SK-N-SH (cell line): ENCODE measurements at regions not wholly inside any gene's neighbourhood (a gene's known extent, or its start where the extent isn't known, plus 50 kb on each side); places are given as distances from the start of the nearest gene placed in this dataset.

Source experiments
- CTCF ChIA-PET: fragments of 300-600, 350-600 bp; formaldehyde crosslinking; extraction: SDS; loops from one replicate; lab custom pipeline; 2021; lab: Yijun Ruan, JAX
- POLR2A ChIA-PET: fragments of 350-600 bp; sonication (Branson Sonifier 250); formaldehyde crosslinking; extraction: SDS; loops from one replicate; lab custom pipeline; 2020; ENCODE audit warnings: antibody characterized with exemption, inconsistent platforms; lab: Yijun Ruan, JAX
- DNase-seq: peaks from one replicate; pipeline ENCODE4 v3.0.0; 2012
- H2AFZ ChIP-seq: fragments of 200-600 bp; sonication (generic); 2 replicates; pipeline ENCODE4 v1.8.1; 2016; ENCODE audit warnings: antibody characterized with exemption, mild to moderate bottlenecking, low read depth
- H3F3A ChIP-seq: fragments of 200-600 bp; sonication (generic); replicated peaks from 2 replicates; pipeline ENCODE3; 2016; ENCODE audit warnings: antibody characterized with exemption, mild to moderate bottlenecking; ENCODE audit not compliant: insufficient read depth
- H3K27ac ChIP-seq, 2 experiments: fragments of 200-500 bp in 1 of 2; fragments of 200-600 bp in 1 of 2; sonication (Bioruptor generic) in 1 of 2; sonication (generic), shearing (Covaris generic) in 1 of 2; 2 replicates each; pipeline versions ENCODE4 v1.5.1 to v1.6.1; 2014 to 2016; ENCODE audit warnings: low read depth in 2 of 2, inconsistent platforms in 1 of 2, low read length in 1 of 2, mild to moderate bottlenecking in 1 of 2, mixed read lengths in 1 of 2
- H3K27me3 ChIP-seq: fragments of 200-600 bp; sonication (generic), shearing (Covaris generic); 2 replicates; pipeline ENCODE4 v1.6.1; 2016; ENCODE audit warnings: mixed run types; ENCODE audit not compliant: insufficient read depth
- H3K36me3 ChIP-seq, 2 experiments: fragments of 200-500 bp in 1 of 2; fragments of 200-600 bp in 1 of 2; sonication (Bioruptor generic) in 1 of 2; sonication (generic) in 1 of 2; replicated peaks in 1 of 2; 2 replicates each; pipeline versions ENCODE3 to v1.5.1; 2014 to 2016; ENCODE audit warnings: low read length in 1 of 2, mild to moderate bottlenecking in 1 of 2; ENCODE audit not compliant: insufficient read depth in 2 of 2, control insufficient read depth in 1 of 2
- H3K4me1 ChIP-seq, 2 experiments: fragments of 200-500 bp in 1 of 2; fragments of 200-600 bp in 1 of 2; sonication (Bioruptor generic) in 1 of 2; sonication (generic), shearing (Covaris generic) in 1 of 2; 2 replicates each; pipeline versions ENCODE4 v1.5.1 to v1.6.1; 2014 to 2016; ENCODE audit warnings: low read depth in 1 of 2, low read length in 1 of 2, mixed run types in 1 of 2; ENCODE audit not compliant: insufficient read depth in 2 of 2, control insufficient read depth in 1 of 2
- H3K4me2 ChIP-seq: fragments of 200-600 bp; sonication (generic), shearing (Covaris generic); 2 replicates; pipeline ENCODE4 v1.6.1; 2017; ENCODE audit warnings: mixed run types
- H3K4me3 ChIP-seq, 2 experiments: fragments of 200-500 bp in 1 of 2; fragments of 200-600 bp in 1 of 2; sonication (Bioruptor generic) in 1 of 2; sonication (generic), shearing (Covaris generic) in 1 of 2; 2 replicates each; pipeline versions ENCODE4 v1.5.1 to v1.8.1; 2014 to 2016; ENCODE audit warnings: low read depth in 2 of 2, inconsistent platforms in 1 of 2, low read length in 1 of 2, mild to moderate bottlenecking in 1 of 2, mixed read lengths in 1 of 2, moderate library complexity in 1 of 2
- H3K79me2 ChIP-seq: fragments of 200-600 bp; sonication (generic); 2 replicates; pipeline ENCODE4 v1.8.1; 2017; ENCODE audit warnings: mild to moderate bottlenecking; ENCODE audit not compliant: insufficient read depth
- H3K9ac ChIP-seq: fragments of 200-600 bp; sonication (generic); 2 replicates; pipeline ENCODE4 v1.6.1; 2017; ENCODE audit warnings: mixed run types
- H3K9me2 ChIP-seq: fragments of 200-600 bp; sonication (generic); 2 replicates; pipeline ENCODE4 v1.6.1; 2017; ENCODE audit warnings: mixed run types
- H3K9me3 ChIP-seq: fragments of 200-600 bp; sonication (generic); 2 replicates; pipeline ENCODE4 v1.6.1; 2017; ENCODE audit warnings: mixed run types, mild to moderate bottlenecking, moderate library complexity
- H4K20me1 ChIP-seq: fragments of 200-600 bp; sonication (generic); 2 replicates; pipeline ENCODE4 v1.6.1; 2017; ENCODE audit warnings: mild to moderate bottlenecking, mixed run types; ENCODE audit not compliant: insufficient read depth
- CHD2 ChIP-seq: fragments of 150-350 bp; IDR thresholded peaks from 2 replicates; pipeline ENCODE4 v1.6.1; 2018; ENCODE audit warnings: low read length; ENCODE audit not compliant: partially characterized antibody
- EP300 ChIP-seq, 2 experiments: IDR thresholded peaks; 2 replicates each; pipeline versions ENCODE4 v1.4.0 to v1.6.1; 2012; ENCODE audit warnings: borderline replicate concordance in 1 of 2, low read depth in 1 of 2, low read length in 1 of 2
- GABPA ChIP-seq: IDR thresholded peaks from 2 replicates; pipeline ENCODE4 v1.4.0; 2012; ENCODE audit warnings: low read depth, mild to moderate bottlenecking
- IRF3 ChIP-seq: fragments of 150-350 bp; IDR thresholded peaks from 2 replicates; pipeline ENCODE4 v1.6.1; 2016; ENCODE audit warnings: mild to moderate bottlenecking, low read depth, low read length
- JUND ChIP-seq: IDR thresholded peaks from 2 replicates; pipeline ENCODE4 v1.4.0; 2012
- NFIC ChIP-seq: IDR thresholded peaks from 2 replicates; pipeline ENCODE4 v1.4.0; 2012; ENCODE audit warnings: borderline replicate concordance
- POLR2AphosphoS5 ChIP-seq: IDR thresholded peaks from 2 replicates; pipeline ENCODE4 v1.6.1; 2012; ENCODE audit warnings: low read depth, low read length
- RAD21 ChIP-seq: IDR thresholded peaks from 2 replicates; pipeline ENCODE4 v1.6.1; 2012; ENCODE audit warnings: mild to moderate bottlenecking, low read length
- REST ChIP-seq: IDR thresholded peaks from 2 replicates; pipeline ENCODE4 v1.6.1; 2012; ENCODE audit warnings: mild to moderate bottlenecking, low read depth, low read length, moderate library complexity
- RFX5 ChIP-seq: IDR thresholded peaks from 2 replicates; pipeline ENCODE4 v1.6.1; 2012; ENCODE audit warnings: mild to moderate bottlenecking, improper control_type of control experiment, low read length
- SIN3A ChIP-seq: IDR thresholded peaks from 2 replicates; pipeline ENCODE4 v1.6.1; 2012; ENCODE audit warnings: low read depth, mild to moderate bottlenecking, low read length, moderate library complexity, borderline replicate concordance
- SMC3 ChIP-seq: IDR thresholded peaks from 2 replicates; pipeline ENCODE4 v1.6.1; 2012; ENCODE audit warnings: low read depth, low read length, improper control_type of control experiment
- TAF1 ChIP-seq: IDR thresholded peaks from 2 replicates; pipeline ENCODE4 v1.6.1; 2012; ENCODE audit warnings: low read depth, mild to moderate bottlenecking, low read length, moderate library complexity, borderline replicate concordance
- TCF12 ChIP-seq: IDR thresholded peaks from 2 replicates; pipeline ENCODE4 v1.4.0; 2012
- TEAD4 ChIP-seq: IDR thresholded peaks from 2 replicates; pipeline ENCODE4 v1.4.0; 2012; ENCODE audit warnings: mild to moderate bottlenecking, borderline replicate concordance; ENCODE audit not compliant: insufficient read depth
- YY1 ChIP-seq: IDR thresholded peaks from 2 replicates; pipeline ENCODE4 v1.4.0; 2012; ENCODE audit warnings: low read depth, mild to moderate bottlenecking
- WGBS: methylation state at CpG from one replicate; pipeline ENCODE4 v1.1.6; 2017; ENCODE audit warnings: low lambda C conversion rate; 5-methylcytosine and 5-hydroxymethylcytosine counted together

- no peak for TF ChIP-seq REST
- no peak for TF ChIP-seq RFX5
- TF ChIP-seq SIN3A = no peak
- no peak for TF ChIP-seq TEAD4
These were observed 366.3 kb downstream of the TNS3 start (continued) for GRCh38 chr7:47215640-47216039.

- 90% methylated on average over 4 of the region's 4 CpGs for whole genome bisulfite sequencing
- ChIA-PET CTCF (no interaction called here), POLR2A (no interaction called here)
These were observed 366.9 kb downstream of the TNS3 start for GRCh38 chr7:47215049-47215448.

More at GRCh38 chr7:47215049-47215448, 366.9 kb downstream of the TNS3 start:
- DNase-seq = no peak
- peaks cover 5% of the 10 kb centered on the region; the same call in 1 of the 2 replicates for H3K27me3 ChIP-seq
- H3K9me3 ChIP-seq = no peaks in the 10 kb centered on the region
- no peaks in the 10 kb centered on the region for H3K4me1 ChIP-seq
- H3K36me3 ChIP-seq = no peaks in the 10 kb centered on the region
- H3K27ac ChIP-seq = no peak overlapping the region
- no peak overlapping the region for H2AFZ ChIP-seq
- no peak for TF ChIP-seq CHD2
- no peak for TF ChIP-seq SIN3A
- TF ChIP-seq REST = no peak
- TF ChIP-seq JUND = no peak
- no peak for TF ChIP-seq RAD21
- no peak for TF ChIP-seq GABPA
- no peak for TF ChIP-seq POLR2AphosphoS5
- TF ChIP-seq TCF12 = no peak
- TF ChIP-seq NFIC = no peak
- TF ChIP-seq EP300 (IDR thresholded peaks at IDR 0.05; ENCODE audit: borderline replicate concordance in 1 of 2, low read depth in 1 of 2, low read length in 1 of 2) = no peak
- TF ChIP-seq SMC3 = no peak
- no peak for TF ChIP-seq TAF1
- TF ChIP-seq IRF3 = no peak
- no peak for TF ChIP-seq YY1
- TF ChIP-seq, all 33 proteins: peak for 0
- no peak overlapping the region for H3K4me2 ChIP-seq
- H3F3A ChIP-seq = no peaks in the 10 kb centered on the region
- H3K79me2 ChIP-seq = no peaks in the 10 kb centered on the region
- H3K9ac ChIP-seq = no peak overlapping the region
- H3K4me3 ChIP-seq = no peak overlapping the region
- no peaks in the 10 kb centered on the region for H4K20me1 ChIP-seq
- no peaks in the 10 kb centered on the region for H3K9me2 ChIP-seq
